ENCODE measurements at regions not wholly inside any gene's neighbourhood (a gene's known extent, or its start where the extent isn't known, plus 50 kb on each side); places are given as distances from the start of the nearest gene placed in this dataset.

DNA sequence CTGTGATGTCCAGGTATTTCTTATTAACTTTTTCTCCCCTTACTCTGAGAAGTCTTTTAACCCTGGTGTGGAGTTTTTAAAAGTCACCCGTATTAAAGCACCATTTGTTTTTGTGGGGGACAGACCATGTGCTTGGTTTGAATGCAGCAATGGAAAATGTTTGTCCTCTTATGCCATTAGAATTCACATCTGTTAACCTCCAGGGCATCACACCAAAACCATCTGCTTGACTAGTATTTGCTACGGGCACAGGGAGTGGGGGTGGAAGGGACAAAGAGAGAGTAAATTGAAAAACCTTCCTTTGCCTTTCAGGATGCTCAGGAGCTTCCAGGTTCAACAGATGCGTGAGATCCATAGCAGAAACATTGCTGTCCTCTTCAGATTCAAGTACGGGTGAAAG, 61.4 kb upstream of the GOLGA8B start:
- Histone ChIP-seq H3K79me2 (ENCODE audit: insufficient read depth, low read length) (no peaks in the 10 kb centered on the region), H2AFZ (ENCODE audit: low read depth, low read length, poor library complexity, severe bottlenecking) (no peak overlapping the region), H3K9me3 (ENCODE audit: control insufficient read depth in 1 of 2, insufficient read depth in 1 of 2, low read depth in 1 of 2, low read length in 2 of 2) (peaks cover 0 to 6% of the 10 kb centered on the region in 2 experiments; a peak in 1 of 4 replicates), H3K27ac (ENCODE audit: low read depth, low read length) (no peak overlapping the region), H3K36me3 (ENCODE audit: control insufficient read depth in 1 of 2, insufficient read depth in 2 of 2, low read length in 2 of 2) (no peaks in the 10 kb centered on the region), H3K9ac (ENCODE audit: low read length) (no peak overlapping the region), H3K9me2 (ENCODE audit: insufficient read depth) (no peaks in the 10 kb centered on the region), H3K4me2 (ENCODE audit: low read length) (no peak overlapping the region), H3K27me3 (ENCODE audit: insufficient read depth, low read length) (no peaks in the 10 kb centered on the region), H3K4me1 (ENCODE audit: control insufficient read depth in 1 of 2, insufficient read depth in 2 of 2, low read length in 2 of 2) (no peaks in the 10 kb centered on the region), H3K4me3 (replicated peaks in 1 of 2; ENCODE audit: low read depth in 1 of 2, low read length in 2 of 2) (no peak overlapping the region), H4K20me1 (ENCODE audit: insufficient read depth) (no peaks in the 10 kb centered on the region)
- RAD21 ChIA-PET (ENCODE audit: low non-redundant PET in 1 of 2, low total read pairs in 2 of 2, uncharacterized antibody in 2 of 2, unreplicated experiment in 2 of 2): no interaction called here
- ATAC-seq: no peak
- intact Hi-C loops (cut with micrococcal nuclease): no loop called here
- no TSS peak for BruUV-seq (replicated peaks)
- no peak for DNase-seq (ENCODE audit: low read depth, low spot score)
- CTCF ChIA-PET: no interaction called here
- no peak for TF ChIP-seq ZNF274 (IDR thresholded peaks at IDR 0.05; ENCODE audit: low read depth, low read length)
- TF ChIP-seq ELF1 (IDR thresholded peaks at IDR 0.05; ENCODE audit: borderline replicate concordance, low read depth): no peak
- TF ChIP-seq YY1 (IDR thresholded peaks at IDR 0.05; ENCODE audit: extremely low read depth, insufficient replicate concordance, low read depth, low read length): no peak
- no peak for TF ChIP-seq TCF7L2 (IDR thresholded peaks at IDR 0.05; ENCODE audit: borderline replicate concordance, extremely low read depth, insufficient read depth, insufficient read length)
- TF ChIP-seq EZH2 (IDR thresholded peaks at IDR 0.05): no peak
- no peak for TF ChIP-seq RAD21 (IDR thresholded peaks at IDR 0.05; ENCODE audit: low read depth)
- no peak for TF ChIP-seq ZFX (IDR thresholded peaks at IDR 0.05)
- TF ChIP-seq, protein P1, sequence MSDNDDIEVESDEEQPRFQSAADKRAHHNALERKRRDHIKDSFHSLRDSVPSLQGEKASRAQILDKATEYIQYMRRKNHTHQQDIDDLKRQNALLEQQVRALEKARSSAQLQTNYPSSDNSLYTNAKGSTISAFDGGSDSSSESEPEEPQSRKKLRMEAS (IDR thresholded peaks at IDR 0.05): no peak
- no peak for TF ChIP-seq SRF (IDR thresholded peaks at IDR 0.05; ENCODE audit: low read depth)
- TF ChIP-seq ATF3 (IDR thresholded peaks at IDR 0.05): no peak
- no peak for TF ChIP-seq POLR2AphosphoS5 (IDR thresholded peaks at IDR 0.05; ENCODE audit: low read depth, low read length)
- no peak for TF ChIP-seq JUND (IDR thresholded peaks at IDR 0.05)
- TF ChIP-seq, protein P2, sequence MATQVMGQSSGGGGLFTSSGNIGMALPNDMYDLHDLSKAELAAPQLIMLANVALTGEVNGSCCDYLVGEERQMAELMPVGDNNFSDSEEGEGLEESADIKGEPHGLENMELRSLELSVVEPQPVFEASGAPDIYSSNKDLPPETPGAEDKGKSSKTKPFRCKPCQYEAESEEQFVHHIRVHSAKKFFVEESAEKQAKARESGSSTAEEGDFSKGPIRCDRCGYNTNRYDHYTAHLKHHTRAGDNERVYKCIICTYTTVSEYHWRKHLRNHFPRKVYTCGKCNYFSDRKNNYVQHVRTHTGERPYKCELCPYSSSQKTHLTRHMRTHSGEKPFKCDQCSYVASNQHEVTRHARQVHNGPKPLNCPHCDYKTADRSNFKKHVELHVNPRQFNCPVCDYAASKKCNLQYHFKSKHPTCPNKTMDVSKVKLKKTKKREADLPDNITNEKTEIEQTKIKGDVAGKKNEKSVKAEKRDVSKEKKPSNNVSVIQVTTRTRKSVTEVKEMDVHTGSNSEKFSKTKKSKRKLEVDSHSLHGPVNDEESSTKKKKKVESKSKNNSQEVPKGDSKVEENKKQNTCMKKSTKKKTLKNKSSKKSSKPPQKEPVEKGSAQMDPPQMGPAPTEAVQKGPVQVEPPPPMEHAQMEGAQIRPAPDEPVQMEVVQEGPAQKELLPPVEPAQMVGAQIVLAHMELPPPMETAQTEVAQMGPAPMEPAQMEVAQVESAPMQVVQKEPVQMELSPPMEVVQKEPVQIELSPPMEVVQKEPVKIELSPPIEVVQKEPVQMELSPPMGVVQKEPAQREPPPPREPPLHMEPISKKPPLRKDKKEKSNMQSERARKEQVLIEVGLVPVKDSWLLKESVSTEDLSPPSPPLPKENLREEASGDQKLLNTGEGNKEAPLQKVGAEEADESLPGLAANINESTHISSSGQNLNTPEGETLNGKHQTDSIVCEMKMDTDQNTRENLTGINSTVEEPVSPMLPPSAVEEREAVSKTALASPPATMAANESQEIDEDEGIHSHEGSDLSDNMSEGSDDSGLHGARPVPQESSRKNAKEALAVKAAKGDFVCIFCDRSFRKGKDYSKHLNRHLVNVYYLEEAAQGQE (IDR thresholded peaks at IDR 0.05; ENCODE audit: low read depth): no peak
- no peak for TF ChIP-seq CBX3 (IDR thresholded peaks at IDR 0.05; ENCODE audit: low read depth)
- no peak for TF ChIP-seq CEBPB (IDR thresholded peaks at IDR 0.05; ENCODE audit: low read depth)
- TF ChIP-seq SP1 (IDR thresholded peaks at IDR 0.05; ENCODE audit: low read depth): no peak
- TF ChIP-seq CTCF (IDR thresholded peaks at IDR 0.05 in 2 of 3, conservative IDR thresholded peaks at IDR 0.05 in 1 of 3; ENCODE audit: borderline replicate concordance in 1 of 3, insufficient read depth in 1 of 3, low read depth in 2 of 3, low read length in 2 of 3): no peak
- TF ChIP-seq EZH2phosphoT487 (IDR thresholded peaks at IDR 0.05; ENCODE audit: borderline replicate concordance): no peak
- TF ChIP-seq, protein P3, sequence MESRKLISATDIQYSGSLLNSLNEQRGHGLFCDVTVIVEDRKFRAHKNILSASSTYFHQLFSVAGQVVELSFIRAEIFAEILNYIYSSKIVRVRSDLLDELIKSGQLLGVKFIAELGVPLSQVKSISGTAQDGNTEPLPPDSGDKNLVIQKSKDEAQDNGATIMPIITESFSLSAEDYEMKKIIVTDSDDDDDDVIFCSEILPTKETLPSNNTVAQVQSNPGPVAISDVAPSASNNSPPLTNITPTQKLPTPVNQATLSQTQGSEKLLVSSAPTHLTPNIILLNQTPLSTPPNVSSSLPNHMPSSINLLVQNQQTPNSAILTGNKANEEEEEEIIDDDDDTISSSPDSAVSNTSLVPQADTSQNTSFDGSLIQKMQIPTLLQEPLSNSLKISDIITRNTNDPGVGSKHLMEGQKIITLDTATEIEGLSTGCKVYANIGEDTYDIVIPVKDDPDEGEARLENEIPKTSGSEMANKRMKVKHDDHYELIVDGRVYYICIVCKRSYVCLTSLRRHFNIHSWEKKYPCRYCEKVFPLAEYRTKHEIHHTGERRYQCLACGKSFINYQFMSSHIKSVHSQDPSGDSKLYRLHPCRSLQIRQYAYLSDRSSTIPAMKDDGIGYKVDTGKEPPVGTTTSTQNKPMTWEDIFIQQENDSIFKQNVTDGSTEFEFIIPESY (IDR thresholded peaks at IDR 0.05; ENCODE audit: extremely low read depth, insufficient replicate concordance, low read length): no peak
- POLR2A ChIA-PET: no interaction called here
